Vagina (tissue), 2 donors: ENCODE measurements at regions not wholly inside any gene's neighbourhood (a gene's known extent, or its start where the extent isn't known, plus 50 kb on each side); places are given as distances from the start of the nearest gene placed in this dataset.

Experiments
- CTCF ChIP-seq, 3 experiments: fragments of 450-650 bp in 2 of 3; fragments of 200-600 bp in 1 of 3; sonication (generic) in 1 of 3; IDR thresholded peaks; one replicate each; pipeline ENCODE4 v1.5.1; 2017 to 2019; ENCODE audit warnings: antibody characterized with exemption in 3 of 3, mild to moderate bottlenecking in 2 of 3, moderate library complexity in 2 of 3
- POLR2A ChIP-seq, 2 donors: fragments of 450-650 bp; IDR thresholded peaks; one replicate each; pipeline ENCODE4 v1.6.1; 2017; ENCODE audit warnings: antibody characterized with exemption in 2 of 2, mild to moderate bottlenecking in 2 of 2, moderate library complexity in 2 of 2

DNA sequence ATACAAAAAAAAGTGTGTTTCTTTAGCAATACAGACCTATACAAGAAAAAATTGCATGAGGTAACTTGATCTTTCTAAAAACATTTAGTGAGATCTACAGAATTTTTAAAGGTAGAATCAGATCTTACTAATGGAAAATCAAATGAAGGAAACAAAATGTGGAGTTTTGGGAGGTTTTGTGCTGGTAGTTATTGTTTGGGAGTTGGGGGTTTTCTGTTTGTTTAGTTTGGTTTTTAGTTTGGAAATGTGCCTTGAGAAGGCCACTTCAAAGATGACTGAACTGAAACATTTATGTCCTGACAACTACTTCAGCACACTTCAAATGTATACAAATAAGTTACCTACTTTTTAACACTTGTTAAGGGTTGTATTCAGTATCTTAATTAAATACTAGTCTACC lies 280.1 kb downstream of the NR2F1-AS1 start:
- TF ChIP-seq POLR2A (IDR thresholded peaks at IDR 0.05) (no peak), CTCF (IDR thresholded peaks at IDR 0.05) (no peak)
